ENCODE measurements at regions not wholly inside any gene's neighbourhood (a gene's known extent, or its start where the extent isn't known, plus 50 kb on each side); places are given as distances from the start of the nearest gene placed in this dataset.

- no peak for DNase-seq (ENCODE audit: low read depth in 4 of 4, low spot score in 2 of 4)
These were observed 67.7 kb upstream of the POU3F3 start for GRCh38 chr2:104786204-104786603.

GRCh38 chr2:104786821-104787220 lies 67.1 kb upstream of the POU3F3 start:
- no peak for DNase-seq (ENCODE audit: low read depth in 4 of 4, low spot score in 2 of 4)

- DNase-seq (ENCODE audit: low read depth in 4 of 4, low spot score in 2 of 4): no peak
These were observed 66.4 kb upstream of the POU3F3 start for GRCh38 chr2:104787298-104788065.

- no peak for DNase-seq (ENCODE audit: low read depth in 4 of 4, low spot score in 2 of 4)
These were observed 65.0 kb upstream of the POU3F3 start for GRCh38 chr2:104788742-104789455.

- peak; percentile 13 to 50 (median 44) for DNase-seq (ENCODE audit: low read depth in 4 of 4, low spot score in 2 of 4)
These were observed 63.7 kb upstream of the POU3F3 start for GRCh38 chr2:104790100-104790811.

GRCh38 chr2:104790901-104791495 lies 62.9 kb upstream of the POU3F3 start:
- no peak for DNase-seq (ENCODE audit: low read depth in 4 of 4, low spot score in 2 of 4)

- DNase-seq (ENCODE audit: low read depth in 4 of 4, low spot score in 2 of 4): no peak
These were observed 59.9 kb upstream of the POU3F3 start for GRCh38 chr2:104793966-104794365.

GRCh38 chr2:104794441-104794840 lies 59.5 kb upstream of the POU3F3 start:
- DNase-seq (ENCODE audit: low read depth in 4 of 4, low spot score in 2 of 4): no peak
